ENCODE measurements at regions not wholly inside any gene's neighbourhood (a gene's known extent, or its start where the extent isn't known, plus 50 kb on each side); places are given as distances from the start of the nearest gene placed in this dataset.

DNA sequence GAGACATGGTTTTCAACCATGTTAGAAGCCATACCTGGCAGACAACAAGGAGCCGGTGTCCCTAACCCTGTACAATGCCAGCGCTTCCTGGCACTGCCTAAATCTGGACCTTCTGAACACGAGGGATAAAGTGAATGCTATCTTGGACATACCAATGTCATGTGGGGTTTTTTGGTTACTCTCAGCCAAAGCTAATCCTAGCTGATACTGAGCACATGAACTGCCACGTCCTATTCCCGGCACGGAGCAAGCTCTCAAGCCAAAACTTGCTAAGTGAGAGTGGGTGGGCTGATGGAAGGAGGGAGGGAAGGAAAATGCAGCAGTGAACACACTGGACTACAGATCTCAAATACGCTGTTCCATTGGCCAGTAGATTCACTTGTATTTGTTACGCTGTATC lies 226.1 kb downstream of the BCOR start:
- Histone ChIP-seq H3K4me1 (ENCODE audit: control insufficient read depth, insufficient read depth, low read length) (peaks cover 3% of the 10 kb centered on the region; the same call in 1 of the 2 replicates), H3K9ac (ENCODE audit: low read depth, low read length) (no peak overlapping the region), H3K4me3 (ENCODE audit: low read depth, low read length) (no peak overlapping the region), H3K27ac (ENCODE audit: low read depth, low read length) (no peak overlapping the region), H3K36me3 (ENCODE audit: control insufficient read depth, insufficient read depth, low read length) (no peaks in the 10 kb centered on the region), H3K9me3 (ENCODE audit: control insufficient read depth, insufficient read depth, low read length) (no peaks in the 10 kb centered on the region), H3K27me3 (ENCODE audit: control insufficient read depth, insufficient read depth, low read length) (no peaks in the 10 kb centered on the region)

DNA sequence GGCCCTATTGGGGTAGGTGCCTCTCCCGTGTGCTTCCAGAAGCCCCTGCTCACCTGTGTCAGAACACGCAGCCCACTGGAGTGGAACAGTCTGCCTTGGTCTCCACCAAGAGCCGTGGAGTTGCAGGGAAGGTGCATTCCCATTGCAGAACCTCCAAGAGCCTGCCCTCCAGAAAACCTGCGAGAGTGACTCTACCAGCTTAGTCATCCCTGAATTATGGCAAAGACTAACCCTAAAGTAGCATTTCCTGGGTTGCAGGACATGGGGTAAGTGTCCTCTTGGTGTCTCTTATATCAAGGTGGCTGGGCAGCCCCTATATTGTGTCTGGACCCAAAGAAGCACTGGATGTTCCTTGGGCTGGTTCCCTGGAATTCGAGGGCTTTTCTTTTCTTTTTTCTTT lies 224.6 kb downstream of the BCOR start:
- Histone ChIP-seq H3K9ac (ENCODE audit: low read depth, low read length) (no peak overlapping the region), H3K36me3 (ENCODE audit: control insufficient read depth, insufficient read depth, low read length) (no peaks in the 10 kb centered on the region), H3K27me3 (ENCODE audit: control insufficient read depth, insufficient read depth, low read length) (no peaks in the 10 kb centered on the region), H3K27ac (ENCODE audit: low read depth, low read length) (no peak overlapping the region), H3K4me1 (ENCODE audit: control insufficient read depth, insufficient read depth, low read length) (peaks cover 3% of the 10 kb centered on the region; the same call in 1 of the 2 replicates), H3K9me3 (ENCODE audit: control insufficient read depth, insufficient read depth, low read length) (no peaks in the 10 kb centered on the region), H3K4me3 (ENCODE audit: low read depth, low read length) (no peak overlapping the region)

DNA sequence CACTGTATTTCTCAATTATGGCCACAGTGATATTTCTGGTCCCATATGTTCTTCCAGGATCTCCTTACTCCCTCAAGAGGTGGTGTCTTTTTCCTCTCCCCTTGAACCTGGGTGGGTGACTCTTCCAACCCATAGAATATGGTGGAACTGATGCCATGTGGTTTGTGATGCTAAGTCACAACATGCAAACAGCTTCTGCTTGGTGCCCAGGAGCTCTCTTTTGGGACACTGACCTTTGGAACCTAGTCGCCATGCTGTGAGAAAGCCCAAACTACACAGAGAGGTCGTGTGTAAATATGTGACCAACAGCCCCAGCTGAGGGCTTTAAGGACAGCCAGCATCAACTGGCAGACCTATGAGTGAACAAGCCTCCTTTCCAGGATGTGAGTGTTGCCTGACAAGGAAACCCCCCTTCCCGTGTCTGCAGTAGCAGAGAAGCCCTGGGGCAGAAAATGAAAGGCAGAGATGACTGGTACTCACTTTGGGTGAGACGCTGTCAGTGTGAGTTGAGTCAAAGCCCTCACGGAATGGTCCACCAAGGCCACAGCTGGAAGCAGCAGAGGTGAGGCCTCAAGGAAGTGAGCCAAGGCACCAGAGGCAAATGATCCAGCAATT lies 223.4 kb downstream of the BCOR start:
- H3K4me1 ChIP-seq (ENCODE audit: control insufficient read depth, insufficient read depth, low read length): peaks cover 3% of the 10 kb centered on the region; the same call in 1 of the 2 replicates
- H3K27ac ChIP-seq (ENCODE audit: low read depth, low read length): no peak overlapping the region
- H3K4me3 ChIP-seq (ENCODE audit: low read depth, low read length): no peak overlapping the region
- H3K9ac ChIP-seq (ENCODE audit: low read depth, low read length): no peak overlapping the region
- no peaks in the 10 kb centered on the region for H3K9me3 ChIP-seq (ENCODE audit: control insufficient read depth, insufficient read depth, low read length)
- H3K36me3 ChIP-seq (ENCODE audit: control insufficient read depth, insufficient read depth, low read length): no peaks in the 10 kb centered on the region
- no peaks in the 10 kb centered on the region for H3K27me3 ChIP-seq (ENCODE audit: control insufficient read depth, insufficient read depth, low read length)

DNA sequence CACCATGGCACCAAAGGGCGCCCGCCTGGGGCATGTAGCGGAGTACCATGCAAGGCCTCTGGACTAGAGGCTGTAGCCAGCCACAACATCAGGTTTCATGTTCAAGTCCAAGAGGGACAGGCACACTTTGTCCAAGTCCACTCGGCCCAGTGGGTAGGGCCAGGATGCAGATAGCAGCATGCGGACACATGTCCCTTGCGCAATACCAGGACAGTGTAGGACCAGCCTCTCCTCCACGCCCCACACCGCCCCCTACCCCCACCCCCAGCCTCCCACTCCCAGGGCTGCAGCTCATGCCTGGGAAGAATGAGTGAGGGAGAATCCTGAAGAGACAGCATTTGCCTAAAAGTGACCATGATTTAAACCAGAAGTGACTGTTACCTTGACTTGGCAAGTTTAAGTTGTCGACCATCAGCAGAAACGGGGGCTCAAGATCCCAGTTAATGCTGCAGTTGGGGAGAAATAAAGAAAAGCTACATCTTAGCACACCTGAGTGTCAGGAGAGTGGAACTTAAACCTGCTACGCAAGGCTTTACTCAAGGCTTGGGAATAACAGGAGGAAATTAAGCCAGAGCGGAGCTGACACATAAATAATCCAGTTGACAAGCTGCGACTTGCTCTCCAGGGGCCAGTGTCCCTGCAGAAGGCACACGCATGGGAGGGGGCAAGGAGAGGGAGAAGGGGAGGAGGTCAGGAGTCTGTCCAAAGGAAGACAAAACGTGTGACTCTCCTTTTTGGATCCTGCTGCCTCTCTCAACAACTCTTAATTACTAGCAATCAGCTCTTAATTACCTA lies 221.7 kb downstream of the BCOR start:
- Histone ChIP-seq H3K9ac (ENCODE audit: low read depth, low read length) (no peak overlapping the region), H3K27me3 (ENCODE audit: control insufficient read depth, insufficient read depth, low read length) (no peaks in the 10 kb centered on the region), H3K27ac (ENCODE audit: low read depth, low read length) (no peak overlapping the region), H3K4me3 (ENCODE audit: low read depth, low read length) (no peak overlapping the region), H3K9me3 (ENCODE audit: control insufficient read depth, insufficient read depth, low read length) (peaks cover 3% of the 10 kb centered on the region; the same call in 1 of the 2 replicates), H3K36me3 (ENCODE audit: control insufficient read depth, insufficient read depth, low read length) (no peaks in the 10 kb centered on the region), H3K4me1 (ENCODE audit: control insufficient read depth, insufficient read depth, low read length) (peaks cover 3% of the 10 kb centered on the region; the same call in 1 of the 2 replicates)

DNA sequence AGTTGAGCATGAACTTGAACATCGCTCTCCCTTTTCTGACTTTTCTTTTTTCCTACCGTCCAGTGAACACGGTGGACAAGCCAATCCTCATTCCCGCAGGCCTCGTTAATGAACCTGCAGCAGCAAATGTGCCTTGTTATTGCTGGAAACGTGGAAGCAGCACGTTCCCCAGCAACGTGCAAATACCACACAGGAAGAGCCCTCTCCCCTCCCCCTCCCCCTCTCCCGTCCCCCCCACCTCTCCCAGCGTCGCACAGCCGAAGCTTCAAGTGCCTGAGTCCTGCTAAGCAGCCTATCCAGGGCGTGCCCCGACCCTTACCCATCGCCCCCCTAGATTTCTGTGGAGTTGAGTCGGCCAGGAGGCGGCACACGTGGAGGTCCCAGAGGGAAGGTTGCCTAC lies 219.9 kb downstream of the BCOR start:
- peaks cover 9% of the 10 kb centered on the region for H3K9me3 ChIP-seq (ENCODE audit: control insufficient read depth, insufficient read depth, low read length)
- H3K4me1 ChIP-seq (ENCODE audit: control insufficient read depth, insufficient read depth, low read length): peaks cover 3% of the 10 kb centered on the region; the same call in 1 of the 2 replicates
- no peaks in the 10 kb centered on the region for H3K27me3 ChIP-seq (ENCODE audit: control insufficient read depth, insufficient read depth, low read length)
- H3K9ac ChIP-seq (ENCODE audit: low read depth, low read length): no peak overlapping the region
- H3K27ac ChIP-seq (ENCODE audit: low read depth, low read length): no peak overlapping the region
- no peak overlapping the region for H3K4me3 ChIP-seq (ENCODE audit: low read depth, low read length)
- H3K36me3 ChIP-seq (ENCODE audit: control insufficient read depth, insufficient read depth, low read length): no peaks in the 10 kb centered on the region

DNA sequence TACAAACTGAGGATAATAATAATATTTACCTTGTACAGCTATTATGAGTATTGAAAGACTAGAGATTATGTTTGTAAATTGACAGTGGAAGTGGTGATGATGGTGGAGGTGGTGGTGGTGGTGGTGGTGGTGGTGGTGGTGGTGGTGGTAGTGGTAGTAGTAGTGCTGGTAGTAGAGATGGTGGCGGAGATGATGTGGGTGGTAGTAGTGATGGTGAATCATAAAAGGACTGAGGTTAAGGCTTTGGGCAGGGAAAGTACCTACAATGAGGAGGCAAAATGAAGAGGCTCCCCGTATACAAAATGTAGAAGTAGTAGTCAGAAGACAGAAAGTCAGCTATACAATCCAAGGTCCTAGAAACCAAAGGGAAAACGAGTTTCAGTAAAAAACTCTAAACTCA lies 214.1 kb downstream of the BCOR start:
- Histone ChIP-seq H3K9ac (ENCODE audit: low read depth, low read length) (no peak overlapping the region), H3K36me3 (ENCODE audit: control insufficient read depth, insufficient read depth, low read length) (no peaks in the 10 kb centered on the region), H3K27ac (ENCODE audit: low read depth, low read length) (no peak overlapping the region), H3K4me3 (ENCODE audit: low read depth, low read length) (no peak overlapping the region), H3K4me1 (ENCODE audit: control insufficient read depth, insufficient read depth, low read length) (no peaks in the 10 kb centered on the region), H3K9me3 (ENCODE audit: control insufficient read depth, insufficient read depth, low read length) (peaks cover 10% of the 10 kb centered on the region), H3K27me3 (ENCODE audit: control insufficient read depth, insufficient read depth, low read length) (no peaks in the 10 kb centered on the region)

DNA sequence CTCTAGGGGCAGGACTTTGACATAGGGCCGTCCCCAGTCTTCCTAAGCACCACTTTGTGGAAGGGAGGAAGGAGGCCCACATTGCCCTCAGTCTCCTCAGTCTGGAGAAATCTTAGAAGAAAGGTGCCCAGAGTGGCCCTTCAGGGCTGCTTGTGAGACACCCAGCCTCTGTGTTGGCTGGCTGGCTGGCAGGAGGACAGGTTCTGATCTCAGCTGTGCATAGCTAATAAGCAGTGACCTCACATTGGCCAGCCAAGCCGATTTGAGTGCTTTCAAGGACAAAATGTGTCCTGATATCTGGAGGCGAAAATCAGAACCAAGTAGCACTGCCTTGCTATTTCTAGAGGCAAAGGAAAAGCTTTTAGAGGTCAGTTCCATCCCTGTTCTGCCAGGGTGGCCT lies 211.5 kb downstream of the BCOR start:
- Histone ChIP-seq H3K36me3 (ENCODE audit: control insufficient read depth, insufficient read depth, low read length) (no peaks in the 10 kb centered on the region), H3K4me1 (ENCODE audit: control insufficient read depth, insufficient read depth, low read length) (no peaks in the 10 kb centered on the region), H3K9me3 (ENCODE audit: control insufficient read depth, insufficient read depth, low read length) (peaks cover 11% of the 10 kb centered on the region), H3K27ac (ENCODE audit: low read depth, low read length) (no peak overlapping the region), H3K27me3 (ENCODE audit: control insufficient read depth, insufficient read depth, low read length) (no peaks in the 10 kb centered on the region), H3K4me3 (ENCODE audit: low read depth, low read length) (no peak overlapping the region), H3K9ac (ENCODE audit: low read depth, low read length) (no peak overlapping the region)

DNA sequence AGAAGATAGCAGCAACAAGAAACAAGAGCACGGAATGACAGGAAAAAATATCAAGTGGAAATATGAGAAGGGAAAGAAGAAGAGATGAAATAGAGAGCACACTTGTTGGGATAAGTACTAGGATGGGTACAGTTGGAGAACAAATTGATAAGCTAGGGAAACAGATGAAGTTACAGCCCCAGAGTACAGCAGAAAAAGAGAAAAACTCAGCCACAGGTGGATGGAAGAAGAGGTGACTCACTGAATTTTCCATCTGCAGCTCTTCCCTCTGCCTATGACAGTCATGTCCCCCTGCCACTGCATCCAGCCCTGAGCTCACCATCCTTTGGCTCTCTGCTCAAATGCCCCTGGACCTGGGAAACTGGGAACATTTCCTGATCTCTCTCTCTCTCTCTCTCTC lies 209.0 kb downstream of the BCOR start:
- no peak overlapping the region for H3K9ac ChIP-seq (ENCODE audit: low read depth, low read length)
- no peak overlapping the region for H3K4me3 ChIP-seq (ENCODE audit: low read depth, low read length)
- no peaks in the 10 kb centered on the region for H3K4me1 ChIP-seq (ENCODE audit: control insufficient read depth, insufficient read depth, low read length)
- H3K9me3 ChIP-seq (ENCODE audit: control insufficient read depth, insufficient read depth, low read length): 0 out of 2 replicates have a peak, but pooled peaks cover 6% of the 10 kb centered on the region
- H3K27ac ChIP-seq (ENCODE audit: low read depth, low read length): no peak overlapping the region
- no peaks in the 10 kb centered on the region for H3K36me3 ChIP-seq (ENCODE audit: control insufficient read depth, insufficient read depth, low read length)
- H3K27me3 ChIP-seq (ENCODE audit: control insufficient read depth, insufficient read depth, low read length): no peaks in the 10 kb centered on the region

DNA sequence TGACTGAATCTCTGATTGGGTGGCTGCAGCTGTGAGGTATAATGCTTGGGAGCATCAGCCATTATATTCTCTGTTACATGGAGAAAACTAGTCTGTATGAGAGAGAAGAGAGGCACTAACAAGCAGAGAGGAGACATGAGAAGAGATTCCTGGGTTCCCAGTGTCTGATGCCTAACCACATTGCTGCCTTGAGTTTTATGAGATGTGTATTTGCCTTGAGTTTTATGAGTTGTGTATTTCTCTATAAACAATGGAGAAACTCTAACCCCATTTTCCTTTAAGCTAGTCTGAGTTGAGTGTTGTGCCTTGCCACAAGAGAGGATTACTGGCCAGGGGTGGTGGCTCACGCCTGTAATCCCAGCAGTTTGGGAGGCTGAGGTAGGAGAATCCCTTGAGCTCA lies 208.1 kb downstream of the BCOR start:
- Histone ChIP-seq H3K27ac (ENCODE audit: low read depth, low read length) (no peak overlapping the region), H3K36me3 (ENCODE audit: control insufficient read depth, insufficient read depth, low read length) (no peaks in the 10 kb centered on the region)

DNA sequence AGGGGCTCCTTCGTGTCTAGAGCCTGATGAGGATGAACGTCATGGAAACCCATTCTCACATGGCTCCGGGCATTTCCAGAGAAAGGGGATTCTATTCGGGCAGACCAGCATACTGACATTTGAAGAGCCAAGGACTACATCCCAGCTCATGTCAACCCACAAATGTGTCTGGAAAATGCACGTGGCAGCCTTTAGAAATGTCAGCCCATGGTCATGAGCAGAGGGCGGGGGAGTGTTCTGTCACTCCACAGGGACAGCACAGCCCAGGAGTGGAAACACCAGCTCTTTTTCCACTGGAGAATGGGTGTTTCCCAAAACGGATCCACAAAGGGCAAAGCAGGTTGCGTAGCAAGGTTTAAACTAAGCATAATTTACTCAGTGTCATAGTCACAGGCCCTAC lies 207.0 kb downstream of the BCOR start:
- Histone ChIP-seq H3K9me3 (ENCODE audit: control insufficient read depth, insufficient read depth, low read length) (0 out of 2 replicates have a peak, but pooled peaks cover 6% of the 10 kb centered on the region), H3K4me3 (ENCODE audit: low read depth, low read length) (no peak overlapping the region), H3K27ac (ENCODE audit: low read depth, low read length) (no peak overlapping the region), H3K36me3 (ENCODE audit: control insufficient read depth, insufficient read depth, low read length) (no peaks in the 10 kb centered on the region), H3K27me3 (ENCODE audit: control insufficient read depth, insufficient read depth, low read length) (no peaks in the 10 kb centered on the region), H3K4me1 (ENCODE audit: control insufficient read depth, insufficient read depth, low read length) (no peaks in the 10 kb centered on the region), H3K9ac (ENCODE audit: low read depth, low read length) (no peak overlapping the region)

More for the DNA sequence above, 208.1 kb downstream of the BCOR start:
- Histone ChIP-seq H3K9ac (ENCODE audit: low read depth, low read length) (no peak overlapping the region), H3K27me3 (ENCODE audit: control insufficient read depth, insufficient read depth, low read length) (no peaks in the 10 kb centered on the region), H3K9me3 (ENCODE audit: control insufficient read depth, insufficient read depth, low read length) (0 out of 2 replicates have a peak, but pooled peaks cover 6% of the 10 kb centered on the region), H3K4me3 (ENCODE audit: low read depth, low read length) (no peak overlapping the region), H3K4me1 (ENCODE audit: control insufficient read depth, insufficient read depth, low read length) (no peaks in the 10 kb centered on the region)

DNA sequence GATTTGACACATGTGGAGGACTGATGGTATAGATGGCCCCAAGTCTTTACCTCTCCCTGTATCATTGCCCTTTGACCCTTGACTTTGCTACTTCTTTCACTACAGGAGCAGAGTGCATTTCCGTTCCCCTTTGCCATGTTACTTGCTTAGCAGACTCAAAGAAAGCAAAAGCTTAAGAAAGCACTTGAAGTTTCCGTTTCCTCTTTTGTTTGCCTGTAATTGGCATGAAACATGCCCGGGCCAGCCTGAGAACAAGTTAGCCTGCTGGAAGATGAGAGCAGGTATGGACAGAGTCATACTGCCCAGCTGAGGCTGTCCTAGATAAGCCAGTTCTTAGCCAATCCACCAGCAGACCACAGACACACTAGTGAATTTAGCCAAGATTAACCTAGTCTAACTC lies 206.0 kb downstream of the BCOR start:
- 0 out of 2 replicates have a peak, but pooled peaks cover under 1% of the 10 kb centered on the region for H3K4me1 ChIP-seq (ENCODE audit: control insufficient read depth, insufficient read depth, low read length)
- H3K36me3 ChIP-seq (ENCODE audit: control insufficient read depth, insufficient read depth, low read length): no peaks in the 10 kb centered on the region
- no peaks in the 10 kb centered on the region for H3K27me3 ChIP-seq (ENCODE audit: control insufficient read depth, insufficient read depth, low read length)
- H3K27ac ChIP-seq (ENCODE audit: low read depth, low read length): no peak overlapping the region
- H3K9ac ChIP-seq (ENCODE audit: low read depth, low read length): no peak overlapping the region
- H3K9me3 ChIP-seq (ENCODE audit: control insufficient read depth, insufficient read depth, low read length): 0 out of 2 replicates have a peak, but pooled peaks cover 6% of the 10 kb centered on the region
- H3K4me3 ChIP-seq (ENCODE audit: low read depth, low read length): no peak overlapping the region
